ENCODE measurements at regions not wholly inside any gene's neighbourhood (a gene's known extent, or its start where the extent isn't known, plus 50 kb on each side); places are given as distances from the start of the nearest gene placed in this dataset.

DNA sequence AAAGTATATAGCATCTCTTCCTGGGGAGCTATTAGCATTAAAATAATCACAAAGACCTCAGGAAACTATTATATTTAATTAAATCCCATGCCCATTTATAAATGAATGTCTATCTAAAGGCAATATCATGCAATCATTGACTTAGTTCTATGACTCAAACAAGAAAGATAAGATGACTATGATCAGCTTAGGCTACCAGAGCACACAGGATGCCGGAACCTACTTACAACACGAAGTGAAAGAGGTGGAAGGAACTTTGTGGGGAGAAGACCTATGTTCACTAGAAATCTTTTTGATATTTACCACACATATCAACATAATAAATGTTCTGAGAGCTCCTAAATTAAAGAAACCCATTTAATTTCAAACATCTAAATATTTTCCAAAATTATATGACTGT lies 344.2 kb upstream of the CYLC2 start:
- 33% methylated on average over 2 of the region's 2 CpGs for WGBS (ENCODE audit: low lambda C conversion rate)
- no peaks in the 10 kb centered on the region for H3K9me2 ChIP-seq
- H3K79me2 ChIP-seq (ENCODE audit: insufficient read depth), result no peaks in the 10 kb centered on the region
- CTCF ChIA-PET, result interaction anchor here (0.7 to 1.1 kb wide), 2 partner anchors 16 to 1238 kb away, joined by 3 read pairs; no protein-coding TSS in a partner anchor
- H4K20me1 ChIP-seq (ENCODE audit: insufficient read depth), result no peaks in the 10 kb centered on the region
- no peaks in the 10 kb centered on the region for H3K27me3 ChIP-seq (ENCODE audit: insufficient read depth)
- no peak for DNase-seq
- no peak overlapping the region for H3K9ac ChIP-seq
- H3K4me2 ChIP-seq, result no peak overlapping the region
- no peaks in the 10 kb centered on the region for H3K9me3 ChIP-seq
- H3F3A ChIP-seq (replicated peaks; ENCODE audit: insufficient read depth), result no peaks in the 10 kb centered on the region
- no peaks in the 10 kb centered on the region for H3K4me1 ChIP-seq (ENCODE audit: control insufficient read depth in 1 of 2, insufficient read depth in 2 of 2, low read depth in 1 of 2, low read length in 1 of 2)
- no peak overlapping the region for H3K27ac ChIP-seq (ENCODE audit: low read depth in 2 of 2, low read length in 1 of 2)
- no peak overlapping the region for H3K4me3 ChIP-seq (ENCODE audit: low read depth in 2 of 2, low read length in 1 of 2)
- POLR2A ChIA-PET, result no interaction called here
- no peaks in the 10 kb centered on the region for H3K36me3 ChIP-seq (replicated peaks in 1 of 2; ENCODE audit: control insufficient read depth in 1 of 2, insufficient read depth in 2 of 2, low read length in 1 of 2)
- TF ChIP-seq NFIC (IDR thresholded peaks at IDR 0.05; ENCODE audit: borderline replicate concordance) (no peak), TEAD4 (IDR thresholded peaks at IDR 0.05; ENCODE audit: borderline replicate concordance, insufficient read depth) (no peak), JUND (IDR thresholded peaks at IDR 0.05) (no peak), RXRA (IDR thresholded peaks at IDR 0.05; ENCODE audit: borderline replicate concordance, low read depth) (no peak), RCOR1 (IDR thresholded peaks at IDR 0.05; ENCODE audit: low read length) (no peak), EZH2phosphoT487 (IDR thresholded peaks at IDR 0.05; ENCODE audit: borderline replicate concordance, low read depth) (no peak), YY1 (IDR thresholded peaks at IDR 0.05; ENCODE audit: low read depth) (no peak), SMC3 (IDR thresholded peaks at IDR 0.05; ENCODE audit: low read depth, low read length) (no peak), MXI1 (IDR thresholded peaks at IDR 0.05; ENCODE audit: low read depth, low read length) (no peak), FOXM1 (IDR thresholded peaks at IDR 0.05; ENCODE audit: low read depth) (no peak), EP300 (IDR thresholded peaks at IDR 0.05; ENCODE audit: borderline replicate concordance in 1 of 2, low read depth in 1 of 2, low read length in 1 of 2) (no peak), ELF1 (IDR thresholded peaks at IDR 0.05) (no peak)
- TF ChIP-seq, protein P1, sequence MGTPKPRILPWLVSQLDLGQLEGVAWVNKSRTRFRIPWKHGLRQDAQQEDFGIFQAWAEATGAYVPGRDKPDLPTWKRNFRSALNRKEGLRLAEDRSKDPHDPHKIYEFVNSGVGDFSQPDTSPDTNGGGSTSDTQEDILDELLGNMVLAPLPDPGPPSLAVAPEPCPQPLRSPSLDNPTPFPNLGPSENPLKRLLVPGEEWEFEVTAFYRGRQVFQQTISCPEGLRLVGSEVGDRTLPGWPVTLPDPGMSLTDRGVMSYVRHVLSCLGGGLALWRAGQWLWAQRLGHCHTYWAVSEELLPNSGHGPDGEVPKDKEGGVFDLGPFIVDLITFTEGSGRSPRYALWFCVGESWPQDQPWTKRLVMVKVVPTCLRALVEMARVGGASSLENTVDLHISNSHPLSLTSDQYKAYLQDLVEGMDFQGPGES (IDR thresholded peaks at IDR 0.05; ENCODE audit: low read depth, low read length), result no peak
- TF ChIP-seq, protein P2, sequence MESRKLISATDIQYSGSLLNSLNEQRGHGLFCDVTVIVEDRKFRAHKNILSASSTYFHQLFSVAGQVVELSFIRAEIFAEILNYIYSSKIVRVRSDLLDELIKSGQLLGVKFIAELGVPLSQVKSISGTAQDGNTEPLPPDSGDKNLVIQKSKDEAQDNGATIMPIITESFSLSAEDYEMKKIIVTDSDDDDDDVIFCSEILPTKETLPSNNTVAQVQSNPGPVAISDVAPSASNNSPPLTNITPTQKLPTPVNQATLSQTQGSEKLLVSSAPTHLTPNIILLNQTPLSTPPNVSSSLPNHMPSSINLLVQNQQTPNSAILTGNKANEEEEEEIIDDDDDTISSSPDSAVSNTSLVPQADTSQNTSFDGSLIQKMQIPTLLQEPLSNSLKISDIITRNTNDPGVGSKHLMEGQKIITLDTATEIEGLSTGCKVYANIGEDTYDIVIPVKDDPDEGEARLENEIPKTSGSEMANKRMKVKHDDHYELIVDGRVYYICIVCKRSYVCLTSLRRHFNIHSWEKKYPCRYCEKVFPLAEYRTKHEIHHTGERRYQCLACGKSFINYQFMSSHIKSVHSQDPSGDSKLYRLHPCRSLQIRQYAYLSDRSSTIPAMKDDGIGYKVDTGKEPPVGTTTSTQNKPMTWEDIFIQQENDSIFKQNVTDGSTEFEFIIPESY (IDR thresholded peaks at IDR 0.05; ENCODE audit: borderline replicate concordance, low read depth), result no peak
- TF ChIP-seq, protein P3, sequence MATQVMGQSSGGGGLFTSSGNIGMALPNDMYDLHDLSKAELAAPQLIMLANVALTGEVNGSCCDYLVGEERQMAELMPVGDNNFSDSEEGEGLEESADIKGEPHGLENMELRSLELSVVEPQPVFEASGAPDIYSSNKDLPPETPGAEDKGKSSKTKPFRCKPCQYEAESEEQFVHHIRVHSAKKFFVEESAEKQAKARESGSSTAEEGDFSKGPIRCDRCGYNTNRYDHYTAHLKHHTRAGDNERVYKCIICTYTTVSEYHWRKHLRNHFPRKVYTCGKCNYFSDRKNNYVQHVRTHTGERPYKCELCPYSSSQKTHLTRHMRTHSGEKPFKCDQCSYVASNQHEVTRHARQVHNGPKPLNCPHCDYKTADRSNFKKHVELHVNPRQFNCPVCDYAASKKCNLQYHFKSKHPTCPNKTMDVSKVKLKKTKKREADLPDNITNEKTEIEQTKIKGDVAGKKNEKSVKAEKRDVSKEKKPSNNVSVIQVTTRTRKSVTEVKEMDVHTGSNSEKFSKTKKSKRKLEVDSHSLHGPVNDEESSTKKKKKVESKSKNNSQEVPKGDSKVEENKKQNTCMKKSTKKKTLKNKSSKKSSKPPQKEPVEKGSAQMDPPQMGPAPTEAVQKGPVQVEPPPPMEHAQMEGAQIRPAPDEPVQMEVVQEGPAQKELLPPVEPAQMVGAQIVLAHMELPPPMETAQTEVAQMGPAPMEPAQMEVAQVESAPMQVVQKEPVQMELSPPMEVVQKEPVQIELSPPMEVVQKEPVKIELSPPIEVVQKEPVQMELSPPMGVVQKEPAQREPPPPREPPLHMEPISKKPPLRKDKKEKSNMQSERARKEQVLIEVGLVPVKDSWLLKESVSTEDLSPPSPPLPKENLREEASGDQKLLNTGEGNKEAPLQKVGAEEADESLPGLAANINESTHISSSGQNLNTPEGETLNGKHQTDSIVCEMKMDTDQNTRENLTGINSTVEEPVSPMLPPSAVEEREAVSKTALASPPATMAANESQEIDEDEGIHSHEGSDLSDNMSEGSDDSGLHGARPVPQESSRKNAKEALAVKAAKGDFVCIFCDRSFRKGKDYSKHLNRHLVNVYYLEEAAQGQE (IDR thresholded peaks at IDR 0.05; ENCODE audit: low read depth, low read length), result no peak
- TF ChIP-seq, protein P4, sequence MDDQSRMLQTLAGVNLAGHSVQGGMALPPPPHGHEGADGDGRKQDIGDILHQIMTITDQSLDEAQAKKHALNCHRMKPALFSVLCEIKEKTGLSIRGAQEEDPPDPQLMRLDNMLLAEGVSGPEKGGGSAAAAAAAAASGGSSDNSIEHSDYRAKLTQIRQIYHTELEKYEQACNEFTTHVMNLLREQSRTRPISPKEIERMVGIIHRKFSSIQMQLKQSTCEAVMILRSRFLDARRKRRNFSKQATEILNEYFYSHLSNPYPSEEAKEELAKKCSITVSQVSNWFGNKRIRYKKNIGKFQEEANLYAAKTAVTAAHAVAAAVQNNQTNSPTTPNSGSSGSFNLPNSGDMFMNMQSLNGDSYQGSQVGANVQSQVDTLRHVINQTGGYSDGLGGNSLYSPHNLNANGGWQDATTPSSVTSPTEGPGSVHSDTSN (IDR thresholded peaks at IDR 0.05), result no peak
- TF ChIP-seq, protein P5, sequence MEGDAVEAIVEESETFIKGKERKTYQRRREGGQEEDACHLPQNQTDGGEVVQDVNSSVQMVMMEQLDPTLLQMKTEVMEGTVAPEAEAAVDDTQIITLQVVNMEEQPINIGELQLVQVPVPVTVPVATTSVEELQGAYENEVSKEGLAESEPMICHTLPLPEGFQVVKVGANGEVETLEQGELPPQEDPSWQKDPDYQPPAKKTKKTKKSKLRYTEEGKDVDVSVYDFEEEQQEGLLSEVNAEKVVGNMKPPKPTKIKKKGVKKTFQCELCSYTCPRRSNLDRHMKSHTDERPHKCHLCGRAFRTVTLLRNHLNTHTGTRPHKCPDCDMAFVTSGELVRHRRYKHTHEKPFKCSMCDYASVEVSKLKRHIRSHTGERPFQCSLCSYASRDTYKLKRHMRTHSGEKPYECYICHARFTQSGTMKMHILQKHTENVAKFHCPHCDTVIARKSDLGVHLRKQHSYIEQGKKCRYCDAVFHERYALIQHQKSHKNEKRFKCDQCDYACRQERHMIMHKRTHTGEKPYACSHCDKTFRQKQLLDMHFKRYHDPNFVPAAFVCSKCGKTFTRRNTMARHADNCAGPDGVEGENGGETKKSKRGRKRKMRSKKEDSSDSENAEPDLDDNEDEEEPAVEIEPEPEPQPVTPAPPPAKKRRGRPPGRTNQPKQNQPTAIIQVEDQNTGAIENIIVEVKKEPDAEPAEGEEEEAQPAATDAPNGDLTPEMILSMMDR (IDR thresholded peaks at IDR 0.05), result no peak
- no peak overlapping the region for H2AFZ ChIP-seq (ENCODE audit: low read depth)
